HG03196 (cell line): ENCODE measurements at regions not wholly inside any gene's neighbourhood (a gene's known extent, or its start where the extent isn't known, plus 50 kb on each side); places are given as distances from the start of the nearest gene placed in this dataset.

Experiments used
- ATAC-seq: cut with Tn5 transposase; IDR thresholded peaks from one replicate; pipeline ENCODE4 v1.9.1; 2021; ENCODE audit not compliant: unreplicated experiment

DNA sequence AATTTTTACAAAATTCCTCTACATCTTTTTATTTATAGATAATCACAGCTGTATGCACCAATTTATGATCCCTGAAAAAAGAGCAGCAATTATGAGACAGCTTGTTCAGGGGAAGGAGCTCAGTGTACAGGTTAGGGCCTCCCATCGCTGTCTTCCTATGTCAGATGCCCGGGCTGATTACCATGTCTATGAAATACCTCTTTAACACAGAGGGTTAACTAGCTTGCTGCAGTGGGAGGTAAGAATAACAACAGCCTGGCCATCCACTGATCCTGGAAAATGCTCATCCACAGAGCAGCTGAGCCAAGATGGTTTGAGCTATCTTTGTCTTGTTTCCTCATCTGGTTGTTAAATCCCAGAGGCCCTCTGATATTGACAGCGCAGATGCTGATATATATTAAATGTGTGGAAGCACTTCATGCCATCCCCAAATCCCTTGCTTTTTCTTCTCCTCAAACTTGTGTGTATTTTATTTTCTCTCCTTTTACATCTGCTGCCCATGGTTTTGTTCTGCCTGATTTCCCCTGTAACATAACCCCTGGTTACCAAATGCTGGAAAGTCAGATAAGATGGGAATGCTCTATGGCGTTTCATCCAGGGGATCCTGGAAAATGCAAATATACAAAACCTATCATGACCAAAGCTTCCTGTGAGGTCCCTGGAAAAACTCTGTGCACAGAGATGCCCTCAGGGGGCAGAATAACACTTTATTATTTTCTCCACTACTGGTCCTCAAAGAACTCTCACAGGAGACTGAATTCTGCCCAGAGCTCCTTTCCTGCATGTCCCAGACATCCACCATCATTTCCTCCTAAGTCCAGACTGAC lies 85.8 kb upstream of the PUDP start:
- no peak for ATAC-seq

DNA sequence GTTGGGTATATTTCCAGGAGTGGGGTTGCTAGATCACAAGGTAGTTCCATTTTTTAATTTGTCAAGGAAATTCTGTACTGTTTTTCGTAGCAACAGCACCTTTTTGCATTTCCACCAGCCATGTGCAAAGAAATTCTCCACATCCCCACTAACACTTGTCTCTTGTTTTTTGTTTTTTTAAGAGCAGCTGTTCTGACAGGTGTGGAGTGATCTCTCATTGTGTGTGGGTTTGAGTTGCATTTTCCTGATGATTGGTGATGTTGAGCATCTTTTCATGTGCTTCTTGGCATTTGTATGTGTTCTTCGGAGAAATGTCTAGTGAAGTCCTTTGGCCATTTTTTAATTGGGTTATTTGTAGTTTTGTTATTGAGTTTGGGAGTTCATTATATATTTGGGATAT lies 80.3 kb upstream of the PUDP start:
- ATAC-seq, result no peak

DNA sequence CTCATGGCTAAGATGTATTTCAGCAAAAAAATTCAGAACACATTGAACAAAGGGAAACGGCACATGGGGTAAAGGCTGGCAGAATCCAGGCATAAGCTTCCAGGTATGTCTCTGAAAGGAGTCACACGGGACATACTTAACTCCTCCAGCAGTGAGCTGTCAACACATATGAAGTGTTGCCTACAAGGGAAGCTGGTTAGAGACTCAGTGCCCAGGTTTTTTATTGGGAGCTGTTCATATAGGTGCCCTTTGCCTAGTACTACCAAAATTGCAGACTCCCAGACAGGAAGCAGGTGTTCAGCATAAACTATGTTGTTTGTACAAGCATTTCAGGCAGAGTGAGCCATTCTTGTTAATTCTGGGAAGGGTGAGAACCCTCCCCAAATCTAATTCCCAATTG lies 77.4 kb upstream of the PUDP start:
- no peak for ATAC-seq

DNA sequence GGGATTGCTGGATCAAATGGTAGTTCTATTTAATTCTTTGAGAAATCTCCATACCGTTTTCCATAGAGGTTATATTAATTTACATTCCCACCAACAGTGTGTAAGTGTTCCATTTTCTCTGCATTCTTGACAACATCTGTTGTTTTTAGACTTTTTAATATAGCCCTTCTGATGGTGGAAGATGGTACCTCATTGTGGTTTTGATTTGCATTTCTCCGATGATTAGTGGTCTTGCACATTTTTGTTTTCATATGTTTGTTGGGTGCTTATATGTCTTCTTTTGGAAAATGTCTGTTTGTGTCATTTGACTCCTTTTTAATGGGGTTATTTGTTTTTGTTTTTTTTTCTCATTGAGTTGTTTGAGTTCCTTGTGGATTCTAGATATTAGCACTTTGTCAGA lies 75.3 kb upstream of the PUDP start:
- ATAC-seq, result no peak

DNA sequence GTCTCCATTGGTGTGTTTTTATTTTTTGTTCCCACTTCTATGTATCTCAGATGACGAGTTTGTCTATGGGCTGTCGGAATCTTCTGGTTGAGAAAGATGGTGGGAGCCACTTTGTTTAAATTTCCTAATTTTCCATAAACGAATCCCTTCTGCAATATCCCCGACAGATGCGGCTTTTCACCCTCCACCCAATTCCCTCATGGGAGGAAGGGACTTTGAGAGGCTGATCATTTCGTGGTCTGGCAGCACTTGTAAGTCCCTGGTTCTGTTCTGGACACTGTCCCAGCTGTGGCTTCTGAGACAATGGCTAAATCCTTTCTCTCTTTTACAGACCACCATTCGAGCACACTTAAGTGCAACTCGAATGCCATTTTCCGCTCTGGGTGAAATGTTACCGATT lies 72.2 kb upstream of the PUDP start:
- ATAC-seq, result no peak

DNA sequence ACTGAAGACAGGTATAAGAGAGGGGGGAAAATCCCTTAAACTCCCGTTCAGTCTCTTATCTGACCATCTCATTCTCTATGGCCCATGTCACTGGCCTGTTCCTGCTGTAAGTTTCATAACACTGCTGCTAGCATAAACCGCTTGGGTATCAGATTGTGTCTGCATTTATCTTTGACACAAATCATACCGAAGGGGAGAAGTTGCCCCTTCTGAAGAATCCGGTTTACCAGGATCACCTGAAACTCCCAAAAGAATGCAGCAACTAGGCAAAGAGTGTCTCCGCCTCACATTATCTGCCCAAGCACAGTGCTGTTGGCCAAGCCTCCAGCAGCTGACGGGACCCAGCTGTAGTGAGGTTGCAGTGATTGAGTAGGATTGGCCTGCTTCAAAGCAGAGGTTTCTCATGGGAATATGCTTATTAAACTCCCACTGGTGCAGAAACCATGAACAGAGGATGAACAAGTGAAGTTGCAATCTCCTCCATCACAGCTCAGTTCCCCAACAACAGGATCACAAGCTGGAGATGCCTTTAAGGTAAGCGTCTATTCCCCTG lies 71.3 kb upstream of the PUDP start:
- ATAC-seq, result no peak

DNA sequence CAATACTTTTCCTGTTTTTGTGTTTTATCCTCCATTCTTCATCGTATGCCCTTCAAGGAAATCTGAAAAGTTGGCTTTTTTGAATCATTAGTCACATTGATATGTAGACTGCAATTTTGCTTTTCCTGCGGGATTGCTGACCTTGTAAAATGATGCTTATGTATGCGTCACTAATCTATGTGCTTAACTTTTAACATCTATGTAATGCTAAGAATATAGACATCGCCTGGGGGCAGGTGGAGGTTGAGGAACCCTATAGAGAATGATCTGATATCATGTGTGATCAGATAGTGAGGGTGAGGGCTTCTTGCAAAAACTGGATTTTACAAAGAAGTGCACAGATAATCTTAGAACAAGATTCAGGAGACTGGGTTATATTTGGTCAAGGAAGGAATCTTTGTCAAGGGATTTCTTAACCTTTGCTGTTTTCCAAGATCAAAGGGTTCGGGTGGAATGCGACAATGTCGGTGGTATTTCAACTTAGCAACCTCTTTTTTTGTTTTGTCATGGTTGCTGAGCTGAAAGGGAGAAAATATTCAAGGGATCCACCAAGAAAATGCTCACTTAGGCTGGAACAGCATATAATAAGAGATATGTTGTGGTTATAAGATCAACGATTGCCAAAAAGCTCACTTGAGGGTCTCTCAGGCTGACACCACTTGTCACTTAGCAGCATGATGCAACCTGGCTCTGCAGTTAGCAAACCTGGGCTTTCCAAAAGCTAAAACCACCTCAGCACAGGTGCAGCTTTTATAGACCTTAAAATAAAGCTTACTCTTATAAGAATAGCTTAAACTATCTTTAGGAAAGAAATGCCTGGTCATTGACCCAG lies 70.6 kb upstream of the PUDP start:
- no peak for ATAC-seq

DNA sequence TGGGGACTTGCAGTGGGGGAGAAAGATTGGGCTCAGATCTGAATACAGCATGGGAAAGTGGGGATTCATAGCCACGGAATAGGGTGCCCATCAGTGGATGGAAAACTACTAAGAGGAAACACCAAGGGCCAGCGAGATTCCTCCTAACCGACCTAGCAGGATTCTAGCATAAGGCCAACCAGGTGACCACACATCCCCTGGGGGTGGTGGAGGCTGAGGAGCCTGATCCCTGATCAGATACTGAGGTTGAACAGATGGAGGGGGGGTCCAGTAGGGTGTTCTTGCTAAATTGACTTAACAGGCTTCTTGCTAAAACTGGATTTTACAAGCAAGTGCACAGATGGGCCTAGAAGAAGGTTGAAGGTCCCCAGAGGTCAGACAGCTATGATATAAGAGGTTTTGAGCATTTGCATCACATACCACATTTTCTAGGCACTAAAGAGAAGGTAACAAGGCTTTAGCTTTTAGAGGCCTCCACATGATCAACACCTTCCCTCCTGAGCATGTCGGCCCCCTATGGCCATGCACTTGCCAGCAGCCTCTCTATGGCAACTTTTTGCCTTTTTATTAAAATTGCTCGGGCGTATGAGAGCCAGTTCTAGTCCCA lies 69.1 kb upstream of the PUDP start:
- ATAC-seq, result no peak

DNA sequence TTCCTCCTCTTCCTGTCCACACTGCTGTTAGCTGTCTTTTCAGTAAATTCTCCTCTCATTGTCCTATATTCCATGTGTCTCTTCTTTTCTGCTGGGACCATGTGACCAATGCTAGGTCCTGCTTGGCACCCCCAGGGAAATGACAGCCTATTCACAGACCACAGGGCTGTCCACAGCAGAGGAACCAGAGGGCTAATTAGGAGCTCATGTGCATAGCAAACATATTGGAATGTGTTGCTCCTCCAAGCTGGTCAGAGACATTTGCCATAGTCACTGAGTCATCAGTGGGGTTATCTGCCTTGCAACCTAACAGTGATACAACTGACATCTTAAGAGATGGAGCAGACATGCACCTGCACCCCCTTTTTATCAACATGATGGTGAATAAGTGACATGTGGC lies 67.9 kb upstream of the PUDP start:
- ATAC-seq, result no peak

DNA sequence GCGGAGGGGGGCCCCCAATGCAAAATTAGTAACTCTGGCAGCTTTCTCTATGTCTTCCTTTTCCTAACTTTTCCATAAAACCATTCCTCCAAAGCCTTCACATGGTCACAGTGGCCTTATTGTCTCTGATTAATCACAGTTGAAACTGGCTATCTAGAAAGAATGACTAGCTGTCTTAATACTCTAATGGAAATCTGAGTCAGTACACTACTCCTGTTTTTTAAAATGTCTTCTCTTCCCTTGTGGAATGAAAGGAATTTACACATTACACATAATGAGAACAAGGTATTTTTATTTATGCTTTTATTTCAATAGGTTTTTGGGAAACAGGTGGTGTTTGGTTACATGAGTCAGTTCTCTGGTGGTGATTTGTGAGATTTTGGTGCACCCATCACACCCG lies 66.3 kb upstream of the PUDP start:
- no peak for ATAC-seq

DNA sequence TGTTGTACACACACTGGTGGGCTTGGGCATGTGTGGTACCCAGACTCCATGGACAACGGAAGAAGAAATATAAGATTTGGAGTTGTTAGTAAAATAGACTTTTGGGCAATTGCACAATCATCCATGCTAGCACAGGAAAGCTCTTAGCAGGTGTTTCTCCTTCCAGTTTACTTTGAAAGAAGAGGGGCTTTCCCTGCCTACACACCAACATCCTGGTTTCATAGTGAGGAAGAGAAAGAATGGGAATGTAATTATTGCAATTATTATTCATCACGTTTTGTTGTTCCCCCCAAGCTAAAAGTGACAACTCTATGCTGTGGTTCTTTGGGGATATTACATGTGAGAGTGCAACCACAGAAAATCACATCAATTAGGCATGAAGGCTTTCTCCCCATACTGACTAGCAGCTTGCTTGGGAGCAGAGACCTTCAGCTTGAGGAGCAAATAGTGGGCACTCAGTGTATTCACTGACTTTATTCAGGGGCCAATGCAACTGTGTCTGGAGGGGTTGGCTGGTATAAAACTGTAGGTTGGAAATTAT lies 57.2 kb upstream of the PUDP start:
- ATAC-seq, result no peak

DNA sequence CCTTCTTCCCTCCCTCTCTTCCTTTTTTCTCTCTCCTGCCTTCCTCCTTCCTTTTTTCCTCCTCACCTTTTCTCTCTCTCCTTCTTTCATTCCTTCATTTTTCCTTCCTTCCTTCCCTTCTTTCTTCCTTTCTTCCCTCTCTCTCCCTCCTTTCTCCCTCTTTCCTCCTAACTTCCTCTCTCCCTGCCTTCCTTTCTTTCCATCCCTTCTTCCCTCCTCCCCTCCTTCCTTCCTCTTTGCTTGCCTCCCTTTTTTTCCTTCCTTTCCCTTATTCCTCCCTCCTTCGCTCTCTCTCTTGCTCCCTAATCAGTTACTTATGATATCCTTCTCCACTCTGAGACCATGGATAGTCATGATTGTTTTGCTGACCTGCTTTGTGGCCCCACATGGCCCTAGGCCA lies 56.7 kb upstream of the PUDP start:
- no peak for ATAC-seq

DNA sequence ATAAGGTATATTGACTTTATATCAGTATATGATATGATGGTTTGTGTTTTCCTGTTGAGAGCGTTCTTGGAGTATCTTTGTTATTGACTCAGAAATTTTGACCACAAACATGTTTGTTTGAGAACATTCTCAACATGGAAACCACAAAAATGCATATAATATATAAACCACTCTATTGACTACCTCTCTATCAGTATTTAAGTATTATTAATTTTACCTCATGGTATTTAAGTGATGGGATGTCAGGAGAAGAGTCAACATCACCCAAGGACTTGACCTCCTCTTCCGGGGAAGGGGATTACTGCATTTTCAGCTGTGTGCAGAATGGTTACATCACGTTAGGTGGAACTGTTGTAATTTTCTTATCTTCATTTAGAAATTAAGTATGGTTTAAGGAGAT lies 54.3 kb upstream of the PUDP start:
- no peak for ATAC-seq

DNA sequence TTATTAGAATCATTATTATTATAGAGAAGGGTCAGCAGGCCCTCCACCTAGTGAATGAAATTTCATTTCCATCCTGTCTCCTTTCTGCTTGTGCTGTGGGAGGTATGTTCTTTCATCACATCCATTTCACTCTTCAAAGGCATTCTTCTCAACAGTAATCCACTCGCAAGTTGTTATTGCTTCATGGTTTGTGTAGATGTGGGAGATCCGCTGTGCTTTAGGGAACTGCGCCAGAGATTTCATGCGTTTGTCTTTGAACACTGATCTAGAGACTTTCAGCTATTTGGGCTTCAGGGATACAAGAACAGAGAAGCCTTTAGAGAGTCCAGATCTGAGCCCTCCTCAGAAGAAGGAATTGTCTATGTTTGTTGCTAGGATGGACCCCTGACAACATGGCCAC lies 53.5 kb upstream of the PUDP start:
- ATAC-seq, result no peak

DNA sequence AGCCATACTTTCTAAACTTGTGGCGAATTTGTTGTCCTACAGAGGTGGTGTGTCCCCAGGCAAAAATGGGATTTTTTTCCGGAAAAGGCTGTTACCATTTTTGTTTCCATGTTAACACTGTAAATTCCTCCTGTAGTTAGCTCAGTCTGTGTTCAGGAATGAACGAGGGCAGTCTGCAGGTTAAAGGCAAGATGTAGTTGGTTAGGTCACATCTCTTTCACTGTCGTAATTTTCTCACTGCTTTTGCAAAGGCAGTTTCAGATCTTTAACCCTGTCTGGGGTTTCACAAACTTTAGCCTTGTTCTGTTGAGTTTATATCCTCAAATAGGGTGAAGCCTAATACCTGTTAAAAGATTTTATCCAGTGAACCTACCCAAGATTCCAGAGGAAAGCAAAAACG lies 50.5 kb upstream of the PUDP start:
- no peak for ATAC-seq
